Heart right ventricle (tissue), 16 donors: ENCODE measurements at regions not wholly inside any gene's neighbourhood (a gene's known extent, or its start where the extent isn't known, plus 50 kb on each side); places are given as distances from the start of the nearest gene placed in this dataset.

Source experiments
- ATAC-seq, 8 donors: fragments of 200-7000 bp; cut with Tn5 transposase; one replicate each; pipeline ENCODE4 v1.9.1; 2020; ENCODE audit warnings: mild to moderate bottlenecking in 8 of 8, moderate library complexity in 8 of 8, moderate number of reproducible peaks in 1 of 8
- DNase-seq, 2 donors: peaks; one replicate each; pipeline ENCODE4 v3.0.0-alpha.2; 2020
- H3K27ac ChIP-seq, 10 donors: fragments of 200-600 bp; sonication (generic) in 2 of 10; one replicate each; pipeline versions ENCODE4 v1.5.0 to v1.8.0; 2020 to 2022; ENCODE audit warnings: mild to moderate bottlenecking in 3 of 10
- H3K27me3 ChIP-seq, 7 donors: fragments of 200-600 bp; one replicate each; pipeline ENCODE4 v1.8.0; 2021 to 2022; ENCODE audit warnings: mild to moderate bottlenecking in 2 of 7
- H3K36me3 ChIP-seq, 9 donors: fragments of 200-600 bp; sonication (generic) in 1 of 9; one replicate each; pipeline versions ENCODE4 v1.5.0 to v1.8.0; 2020 to 2022; ENCODE audit warnings: mild to moderate bottlenecking in 2 of 9
- H3K4me1 ChIP-seq, 9 donors: fragments of 200-600 bp; sonication (generic) in 1 of 9; one replicate each; pipeline versions ENCODE4 v1.5.0 to v1.8.0; 2020 to 2022; ENCODE audit warnings: mild to moderate bottlenecking in 4 of 9
- H3K4me3 ChIP-seq, 10 donors: fragments of 200-600 bp; sonication (generic) in 2 of 10; one replicate each; pipeline versions ENCODE4 v1.5.0 to v1.8.0; 2020 to 2022; ENCODE audit warnings: mild to moderate bottlenecking in 7 of 10, moderate library complexity in 2 of 10
- H3K9me3 ChIP-seq, 11 donors: fragments of 200-600 bp in 10 of 11; sonication (generic) in 2 of 11; one replicate each; pipeline versions ENCODE4 v1.5.0 to v1.8.0; 2013 to 2022; ENCODE audit warnings: mild to moderate bottlenecking in 2 of 11, control low read depth in 1 of 11, moderate library complexity in 1 of 11
- CTCF ChIP-seq, 9 donors: fragments of 200-600 bp; sonication (generic) in 2 of 9; IDR thresholded peaks; one replicate each; pipeline versions ENCODE4 v1.5.0 to v1.8.0; 2021 to 2022; ENCODE audit warnings: antibody characterized with exemption in 9 of 9, mild to moderate bottlenecking in 5 of 9, moderate library complexity in 1 of 9
- WGBS, 2 donors: extraction: QIAGEN DNeasy Blood & Tissue Kit; methylation state at CpG; one replicate each; pipeline ENCODE4 v1.1.7; 2013; ENCODE audit warnings: inconsistent platforms in 1 of 2; 5-methylcytosine and 5-hydroxymethylcytosine counted together
- intact Hi-C, 10 donors: fragments of 100-400 bp; cut with DNase I; formaldehyde crosslinking; loops; one replicate each; pipeline versions ENCODE4 v1.11.1 to v1.14.2; 2022
- donor health status: Arrhythmogenic right ventricular cardiomyopathy.
- donor health status: ischemic (EF 13 %, LVEDD 7.1; RV severe dilation, severe dysfunction).
- donor health status: healthy with polysubstance abuse.
- donor health status: DM: no; HTN: yes; CAD: no.
- donor health status: DM: no; HTN: no; CAD: no.
- donor health status: ischemic (EF 25% LVEDD 6.9; RV normal size, moderate dysfunction).
- donor health status: ischemic (EF 25% LVEDD 5.7; RV mildly dilated, moderate dysfunction).
- donor health status: healthy.
- donor health status: DM: yes; HTN: yes; CAD: no.
- donor health status: Ischemic cardiomyopathy.
- donor health status: ischemic (EF 35%, LVEDD 5.7; RV mildly dilated, moderate dysfunction).
- donor health status: nonischemic (EF 11% LVEDD 7.7; RV severe dilation, severe dysfunction).
- donor health status: DM: yes; HTN: yes; CAD: no.
- donor health status: PGD.
- donor health status: ischemic (EF 29% LVEDD 5.4; RV normal size, mild dysfunction).
- donor health status: nonischemic (EF 23%, LVEDD 6.1; RV moderate dilation, normal function).

- intact Hi-C loops = no loop called here
- DNase-seq = no peak
- Histone ChIP-seq H3K27ac (no peak overlapping the region), H3K9me3 (peaks cover 0 to 5% (median 0%) of the 10 kb centered on the region in 11 donors), H3K36me3 (no peaks in the 10 kb centered on the region), H3K27me3 (no peaks in the 10 kb centered on the region), H3K4me1 (no peaks in the 10 kb centered on the region), H3K4me3 (no peak overlapping the region)
- 79 to 84% methylated on average over 4 of the region's 4 CpGs for WGBS, 2 donors
- no peak for TF ChIP-seq CTCF (IDR thresholded peaks at IDR 0.05)
- no peak for ATAC-seq
Observed at GRCh38 chr9:1421436-1421835, 371.3 kb downstream of the DMRT2 start.

GRCh38 chr9:1427875-1428274 is 377.7 kb downstream of the DMRT2 start:
- peak in 1 of 8 donors; percentile 61 for ATAC-seq
- Histone ChIP-seq H3K9me3 (peaks cover 0 to 5% (median 0%) of the 10 kb centered on the region in 11 donors), H3K4me3 (no peak overlapping the region), H3K27me3 (no peaks in the 10 kb centered on the region), H3K4me1 (no peaks in the 10 kb centered on the region), H3K27ac (no peak overlapping the region), H3K36me3 (no peaks in the 10 kb centered on the region)
- no peak for TF ChIP-seq CTCF (IDR thresholded peaks at IDR 0.05)
- DNase-seq = no peak
- intact Hi-C loops = loop anchor here in 1 of 10 donors (5.0 kb wide), 1 partner anchor 326 kb away; no protein-coding TSS in a partner anchor
- 61 to 62% methylated on average over 2 of the region's 2 CpGs for WGBS, 2 donors

GRCh38 chr9:1429297-1429696 is 379.1 kb downstream of the DMRT2 start:
- Histone ChIP-seq H3K36me3 (no peaks in the 10 kb centered on the region), H3K4me1 (no peaks in the 10 kb centered on the region), H3K27ac (no peak overlapping the region), H3K27me3 (no peaks in the 10 kb centered on the region), H3K4me3 (no peak overlapping the region), H3K9me3 (peaks cover 0 to 5% (median 0%) of the 10 kb centered on the region in 11 donors)
- ATAC-seq (peak in 3 of 8 donors; percentile 37 to 68 (median 61)), DNase-seq (peak in 1 of 2 donors; percentile 10)
- intact Hi-C loops = loop anchor here in 1 of 10 donors (5.0 kb wide), 1 partner anchor 327 kb away; no protein-coding TSS in a partner anchor
- 16 to 25% methylated on average over 5 of the region's 5 CpGs for WGBS, 2 donors
- TF ChIP-seq CTCF (IDR thresholded peaks at IDR 0.05) = peak in 7 of 9 donors; percentile 39 to 53 (median 42)

- Histone ChIP-seq H3K27ac (no peak overlapping the region), H3K4me1 (no peaks in the 10 kb centered on the region), H3K4me3 (no peak overlapping the region), H3K27me3 (no peaks in the 10 kb centered on the region), H3K9me3 (no peaks in the 10 kb centered on the region), H3K36me3 (no peaks in the 10 kb centered on the region)
- no peak for DNase-seq
- no peak for ATAC-seq
- 88 to 94% methylated on average over 4 of the region's 4 CpGs for WGBS, 2 donors
- intact Hi-C loops = loop anchor here in 2 of 10 donors (5.0 to 10.0 kb wide), 2 partner anchors 329 to 337 kb away; no protein-coding TSS in a partner anchor
- no peak for TF ChIP-seq CTCF (IDR thresholded peaks at IDR 0.05)
Observed at GRCh38 chr9:1431461-1431860, 381.3 kb downstream of the DMRT2 start.
